ENCODE measurements at regions not wholly inside any gene's neighbourhood (a gene's known extent, or its start where the extent isn't known, plus 50 kb on each side); places are given as distances from the start of the nearest gene placed in this dataset.

GRCh38 chr6:126631363-126631762, 291.4 kb downstream of the CENPW start (continued):
- TF ChIP-seq ZBTB43 (CRISPR knock-in tag; IDR thresholded peaks at IDR 0.05) (no peak), E2F5 (CRISPR knock-in tag; IDR thresholded peaks at IDR 0.05) (no peak), ZNF671 (CRISPR knock-in tag; IDR thresholded peaks at IDR 0.05) (no peak)

- no peaks in the 10 kb centered on the region for H3K36me3 Mint-ChIP-seq
- H3K4me1 Mint-ChIP-seq = no peaks in the 10 kb centered on the region
- H3K4me3 Mint-ChIP-seq = no peak overlapping the region
- H3K27ac Mint-ChIP-seq = 0 out of 2 replicates have a peak overlapping the region, but pooled peaks have one; percentile 1
- ATAC-seq (no peak), DNase-seq (ENCODE audit: low spot score) (no peak)
- ChIA-PET CTCF (no interaction called here), POLR2A (no interaction called here)
- H3K9me3 Mint-ChIP-seq = no peaks in the 10 kb centered on the region
- TF ChIP-seq ZNF232 (CRISPR knock-in tag; IDR thresholded peaks at IDR 0.05) = no peak
- TF ChIP-seq GABPB1 (CRISPR knock-in tag; IDR thresholded peaks at IDR 0.05) = no peak
- no peak for TF ChIP-seq ZNF512 (CRISPR knock-in tag; IDR thresholded peaks at IDR 0.05; ENCODE audit: borderline replicate concordance)
- TF ChIP-seq CDX4 (CRISPR knock-in tag; IDR thresholded peaks at IDR 0.05; ENCODE audit: borderline replicate concordance) = no peak
- no peaks in the 10 kb centered on the region for H3K27me3 Mint-ChIP-seq (ENCODE audit: low read depth)
Observed at GRCh38 chr6:126632271-126632670, 292.4 kb downstream of the CENPW start.

- DNase-seq (ENCODE audit: low spot score) (no peak), ATAC-seq (no peak)
- H3K36me3 Mint-ChIP-seq = no peaks in the 10 kb centered on the region
- H3K4me3 Mint-ChIP-seq = no peak overlapping the region
- no peak overlapping the region for H3K27ac Mint-ChIP-seq
- no peak for TF ChIP-seq CDX4 (CRISPR knock-in tag; IDR thresholded peaks at IDR 0.05; ENCODE audit: borderline replicate concordance)
- no peak for TF ChIP-seq FOXJ3 (CRISPR knock-in tag; IDR thresholded peaks at IDR 0.05; ENCODE audit: borderline replicate concordance)
- TF ChIP-seq AR (CRISPR knock-in tag; IDR thresholded peaks at IDR 0.05) = no peak
- no peak for TF ChIP-seq GABPB1 (CRISPR knock-in tag; IDR thresholded peaks at IDR 0.05)
- no peak for TF ChIP-seq CTCF (IDR thresholded peaks at IDR 0.05)
- TF ChIP-seq MLX (CRISPR knock-in tag; IDR thresholded peaks at IDR 0.05) = no peak
- TF ChIP-seq ZNF317 (CRISPR knock-in tag; IDR thresholded peaks at IDR 0.05; ENCODE audit: borderline replicate concordance, low read depth) = no peak
- TF ChIP-seq OVOL2 (CRISPR knock-in tag; IDR thresholded peaks at IDR 0.05; ENCODE audit: borderline replicate concordance) = no peak
- ChIA-PET CTCF (no interaction called here), POLR2A (no interaction called here)
- no peaks in the 10 kb centered on the region for H3K27me3 Mint-ChIP-seq (ENCODE audit: low read depth)
- no peaks in the 10 kb centered on the region for H3K9me3 Mint-ChIP-seq
- H3K4me1 Mint-ChIP-seq = no peaks in the 10 kb centered on the region
Observed at GRCh38 chr6:126633373-126633772, 293.5 kb downstream of the CENPW start.

Measured in WTC11 (cell line).